ENCODE measurements at regions not wholly inside any gene's neighbourhood (a gene's known extent, or its start where the extent isn't known, plus 50 kb on each side); places are given as distances from the start of the nearest gene placed in this dataset.

- TF ChIP-seq ZNF274 (IDR thresholded peaks at IDR 0.05; ENCODE audit: borderline replicate concordance, extremely low read depth, low read length), result no peak
- no peak for TF ChIP-seq SIX5 (IDR thresholded peaks at IDR 0.05; ENCODE audit: low read depth, low read length)
- no peak for TF ChIP-seq CREB1 (IDR thresholded peaks at IDR 0.05)
Measured at GRCh38 chr6:144778773-144779492, 493.8 kb downstream of the UTRN start (continued).

Data from H1 (cell line).